ENCODE measurements at regions not wholly inside any gene's neighbourhood (a gene's known extent, or its start where the extent isn't known, plus 50 kb on each side); places are given as distances from the start of the nearest gene placed in this dataset.

DNA sequence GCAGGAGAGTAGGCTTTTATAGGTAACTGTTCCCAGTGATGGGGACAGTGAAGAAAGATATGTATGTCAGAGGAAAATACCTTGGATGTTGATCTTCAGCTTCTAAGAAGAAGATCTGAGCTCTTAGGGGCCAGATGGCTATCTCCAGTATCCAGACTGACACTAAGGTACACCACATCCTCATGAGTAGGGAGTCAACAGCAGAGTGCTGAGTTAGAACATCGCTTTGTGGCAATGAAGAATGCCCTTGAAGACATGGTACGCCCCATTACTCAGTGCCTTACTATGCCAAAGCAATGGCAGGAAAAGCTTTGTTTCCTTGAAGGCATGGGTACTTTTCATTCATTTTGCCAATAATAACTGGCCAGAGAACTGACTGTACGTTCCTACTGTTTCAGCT is 263.7 kb downstream of the CEMIP2 start:
- no peak for TF ChIP-seq POU2F2 (IDR thresholded peaks at IDR 0.05; ENCODE audit: low read depth, low read length)
- no peak for TF ChIP-seq POLR2A (IDR thresholded peaks at IDR 0.05; ENCODE audit: low read depth, low read length)
- TF ChIP-seq POLR2AphosphoS5 (IDR thresholded peaks at IDR 0.05; ENCODE audit: low read depth, low read length), result no peak
- TF ChIP-seq TAF1 (IDR thresholded peaks at IDR 0.05; ENCODE audit: low read depth, low read length), result no peak
- TF ChIP-seq PAX5 (IDR thresholded peaks at IDR 0.05; ENCODE audit: insufficient read depth, low read length, severe bottlenecking), result no peak

Data from GM12891 (cell line).